ENCODE measurements at regions not wholly inside any gene's neighbourhood (a gene's known extent, or its start where the extent isn't known, plus 50 kb on each side); places are given as distances from the start of the nearest gene placed in this dataset.
"Not testable (repeated sequence)": the region's sequence is repeated elsewhere in the genome, so short reads cannot be mapped to it uniquely, and the experiment has no call there.

DNA sequence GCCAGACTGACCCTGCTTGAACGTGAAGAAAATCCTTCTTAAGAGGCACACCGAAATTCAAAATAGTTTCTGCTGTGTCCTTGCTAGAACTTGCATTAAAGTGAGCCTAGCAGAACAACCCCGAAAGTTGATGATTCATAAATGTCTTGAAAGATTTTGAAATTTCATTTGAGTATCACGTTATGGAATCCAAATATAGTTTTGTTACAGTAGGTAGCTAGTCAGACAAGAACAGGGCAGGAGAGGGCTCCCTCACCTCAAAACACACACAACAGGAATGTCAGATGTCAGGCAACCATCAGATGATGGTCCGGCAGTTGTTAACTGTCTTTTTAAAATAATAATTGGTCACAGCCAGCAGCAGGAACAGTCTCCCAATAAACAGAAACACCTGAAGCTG, 259.6 kb upstream of the GNPDA2 start (continued):
- TF ChIP-seq, protein P1, sequence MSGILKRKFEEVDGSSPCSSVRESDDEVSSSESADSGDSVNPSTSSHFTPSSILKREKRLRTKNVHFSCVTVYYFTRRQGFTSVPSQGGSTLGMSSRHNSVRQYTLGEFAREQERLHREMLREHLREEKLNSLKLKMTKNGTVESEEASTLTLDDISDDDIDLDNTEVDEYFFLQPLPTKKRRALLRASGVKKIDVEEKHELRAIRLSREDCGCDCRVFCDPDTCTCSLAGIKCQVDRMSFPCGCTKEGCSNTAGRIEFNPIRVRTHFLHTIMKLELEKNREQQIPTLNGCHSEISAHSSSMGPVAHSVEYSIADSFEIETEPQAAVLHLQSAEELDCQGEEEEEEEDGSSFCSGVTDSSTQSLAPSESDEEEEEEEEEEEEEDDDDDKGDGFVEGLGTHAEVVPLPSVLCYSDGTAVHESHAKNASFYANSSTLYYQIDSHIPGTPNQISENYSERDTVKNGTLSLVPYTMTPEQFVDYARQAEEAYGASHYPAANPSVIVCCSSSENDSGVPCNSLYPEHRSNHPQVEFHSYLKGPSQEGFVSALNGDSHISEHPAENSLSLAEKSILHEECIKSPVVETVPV (CRISPR knock-in tag; IDR thresholded peaks at IDR 0.05) = no peak
- TF ChIP-seq BACH2 (CRISPR knock-in tag; IDR thresholded peaks at IDR 0.05; ENCODE audit: borderline replicate concordance) = no peak
- no peak for TF ChIP-seq ISL1 (CRISPR knock-in tag; IDR thresholded peaks at IDR 0.05)
- TF ChIP-seq, protein P2, sequence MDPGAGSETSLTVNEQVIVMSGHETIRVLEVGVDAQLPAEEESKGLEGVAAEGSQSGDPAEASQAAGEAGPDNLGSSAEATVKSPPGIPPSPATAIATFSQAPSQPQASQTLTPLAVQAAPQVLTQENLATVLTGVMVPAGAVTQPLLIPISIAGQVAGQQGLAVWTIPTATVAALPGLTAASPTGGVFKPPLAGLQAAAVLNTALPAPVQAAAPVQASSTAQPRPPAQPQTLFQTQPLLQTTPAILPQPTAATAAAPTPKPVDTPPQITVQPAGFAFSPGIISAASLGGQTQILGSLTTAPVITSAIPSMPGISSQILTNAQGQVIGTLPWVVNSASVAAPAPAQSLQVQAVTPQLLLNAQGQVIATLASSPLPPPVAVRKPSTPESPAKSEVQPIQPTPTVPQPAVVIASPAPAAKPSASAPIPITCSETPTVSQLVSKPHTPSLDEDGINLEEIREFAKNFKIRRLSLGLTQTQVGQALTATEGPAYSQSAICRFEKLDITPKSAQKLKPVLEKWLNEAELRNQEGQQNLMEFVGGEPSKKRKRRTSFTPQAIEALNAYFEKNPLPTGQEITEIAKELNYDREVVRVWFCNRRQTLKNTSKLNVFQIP (CRISPR knock-in tag; IDR thresholded peaks at IDR 0.05; ENCODE audit: borderline replicate concordance, low read depth) = no peak

DNA sequence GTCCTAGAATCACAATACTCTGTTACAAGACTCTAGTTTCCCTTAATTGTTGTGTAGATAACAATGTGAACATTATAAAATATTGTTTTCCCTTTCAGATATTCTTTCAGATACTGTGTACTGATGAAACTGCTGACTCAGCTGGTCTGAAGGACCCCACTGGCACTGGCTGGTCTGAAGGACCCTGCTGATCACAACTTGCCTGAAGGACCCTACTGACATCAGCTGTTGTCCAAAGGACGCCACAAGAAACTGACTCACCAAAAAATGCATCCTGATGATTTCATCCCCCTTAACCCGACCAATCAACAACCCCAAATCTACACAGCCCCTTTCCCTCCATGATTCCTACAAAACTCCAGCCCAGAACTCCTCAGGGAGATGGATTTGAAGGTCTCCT, 258.8 kb upstream of the GNPDA2 start:
- TF ChIP-seq, protein P1 (CRISPR knock-in tag; IDR thresholded peaks at IDR 0.05) = no peak
- no peak for ATAC-seq

DNA sequence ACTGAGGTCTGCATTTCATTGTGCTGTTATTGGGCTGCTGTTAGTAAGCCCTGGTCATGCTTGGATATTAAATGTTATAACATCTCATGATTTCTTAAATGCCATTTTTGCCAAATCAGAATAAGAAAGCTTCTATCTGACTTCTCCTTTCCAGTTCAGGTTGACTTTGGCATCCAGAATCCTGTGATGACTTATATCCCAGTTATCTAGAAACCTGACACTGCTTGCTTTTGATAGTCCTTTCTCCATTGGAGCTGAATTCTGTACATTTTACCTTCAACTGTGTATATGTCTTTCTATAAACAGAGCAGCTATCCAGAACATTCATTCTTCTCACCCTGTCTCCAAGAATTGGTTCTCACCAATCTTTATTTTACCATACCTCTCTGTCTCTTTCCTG, 257.7 kb upstream of the GNPDA2 start:
- TF ChIP-seq RARB (CRISPR knock-in tag; IDR thresholded peaks at IDR 0.05) = no peak
- TF ChIP-seq, protein P3, sequence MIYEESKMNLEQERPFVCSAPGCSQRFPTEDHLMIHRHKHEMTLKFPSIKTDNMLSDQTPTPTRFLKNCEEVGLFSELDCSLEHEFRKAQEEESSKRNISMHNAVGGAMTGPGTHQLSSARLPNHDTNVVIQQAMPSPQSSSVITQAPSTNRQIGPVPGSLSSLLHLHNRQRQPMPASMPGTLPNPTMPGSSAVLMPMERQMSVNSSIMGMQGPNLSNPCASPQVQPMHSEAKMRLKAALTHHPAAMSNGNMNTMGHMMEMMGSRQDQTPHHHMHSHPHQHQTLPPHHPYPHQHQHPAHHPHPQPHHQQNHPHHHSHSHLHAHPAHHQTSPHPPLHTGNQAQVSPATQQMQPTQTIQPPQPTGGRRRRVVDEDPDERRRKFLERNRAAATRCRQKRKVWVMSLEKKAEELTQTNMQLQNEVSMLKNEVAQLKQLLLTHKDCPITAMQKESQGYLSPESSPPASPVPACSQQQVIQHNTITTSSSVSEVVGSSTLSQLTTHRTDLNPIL (CRISPR knock-in tag; IDR thresholded peaks at IDR 0.05; ENCODE audit: low read depth) = no peak
- TF ChIP-seq TOX (CRISPR knock-in tag; IDR thresholded peaks at IDR 0.05; ENCODE audit: borderline replicate concordance) = no peak
- TF ChIP-seq, protein P4, sequence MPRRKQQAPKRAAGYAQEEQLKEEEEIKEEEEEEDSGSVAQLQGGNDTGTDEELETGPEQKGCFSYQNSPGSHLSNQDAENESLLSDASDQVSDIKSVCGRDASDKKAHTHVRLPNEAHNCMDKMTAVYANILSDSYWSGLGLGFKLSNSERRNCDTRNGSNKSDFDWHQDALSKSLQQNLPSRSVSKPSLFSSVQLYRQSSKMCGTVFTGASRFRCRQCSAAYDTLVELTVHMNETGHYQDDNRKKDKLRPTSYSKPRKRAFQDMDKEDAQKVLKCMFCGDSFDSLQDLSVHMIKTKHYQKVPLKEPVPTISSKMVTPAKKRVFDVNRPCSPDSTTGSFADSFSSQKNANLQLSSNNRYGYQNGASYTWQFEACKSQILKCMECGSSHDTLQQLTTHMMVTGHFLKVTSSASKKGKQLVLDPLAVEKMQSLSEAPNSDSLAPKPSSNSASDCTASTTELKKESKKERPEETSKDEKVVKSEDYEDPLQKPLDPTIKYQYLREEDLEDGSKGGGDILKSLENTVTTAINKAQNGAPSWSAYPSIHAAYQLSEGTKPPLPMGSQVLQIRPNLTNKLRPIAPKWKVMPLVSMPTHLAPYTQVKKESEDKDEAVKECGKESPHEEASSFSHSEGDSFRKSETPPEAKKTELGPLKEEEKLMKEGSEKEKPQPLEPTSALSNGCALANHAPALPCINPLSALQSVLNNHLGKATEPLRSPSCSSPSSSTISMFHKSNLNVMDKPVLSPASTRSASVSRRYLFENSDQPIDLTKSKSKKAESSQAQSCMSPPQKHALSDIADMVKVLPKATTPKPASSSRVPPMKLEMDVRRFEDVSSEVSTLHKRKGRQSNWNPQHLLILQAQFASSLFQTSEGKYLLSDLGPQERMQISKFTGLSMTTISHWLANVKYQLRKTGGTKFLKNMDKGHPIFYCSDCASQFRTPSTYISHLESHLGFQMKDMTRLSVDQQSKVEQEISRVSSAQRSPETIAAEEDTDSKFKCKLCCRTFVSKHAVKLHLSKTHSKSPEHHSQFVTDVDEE (CRISPR knock-in tag; IDR thresholded peaks at IDR 0.05) = no peak
- TF ChIP-seq ZC3H10 (CRISPR knock-in tag; IDR thresholded peaks at IDR 0.05) = no peak
- TF ChIP-seq ARNTL (CRISPR knock-in tag; IDR thresholded peaks at IDR 0.05; ENCODE audit: borderline replicate concordance, low read depth) = no peak
- no peak for ATAC-seq

DNA sequence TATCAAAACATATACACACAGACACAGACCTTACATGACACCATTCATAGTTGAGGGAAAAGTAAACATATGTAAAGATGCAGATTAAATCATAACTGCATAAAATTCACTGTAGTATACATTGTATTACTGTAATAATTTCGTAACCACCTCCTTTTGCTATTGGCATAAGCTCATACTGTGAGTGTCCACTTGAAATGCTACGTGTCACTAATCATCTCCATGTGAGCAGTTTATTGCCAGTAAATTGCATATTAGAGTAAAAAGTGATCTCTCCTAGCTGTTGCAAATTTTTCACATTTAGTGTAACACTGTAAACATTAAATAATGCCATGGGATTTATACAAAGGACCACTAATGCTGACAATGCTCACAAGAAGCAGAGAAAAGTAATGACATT, 256.7 kb upstream of the GNPDA2 start:
- TF ChIP-seq TOX (CRISPR knock-in tag; IDR thresholded peaks at IDR 0.05; ENCODE audit: borderline replicate concordance) (no peak), ZNF565 (CRISPR knock-in tag; conservative IDR thresholded peaks at IDR 0.05; ENCODE audit: low read depth) (no peak), ZNF70 (CRISPR knock-in tag; IDR thresholded peaks at IDR 0.05) (no peak), ESRRG (CRISPR knock-in tag; IDR thresholded peaks at IDR 0.05) (no peak)

DNA sequence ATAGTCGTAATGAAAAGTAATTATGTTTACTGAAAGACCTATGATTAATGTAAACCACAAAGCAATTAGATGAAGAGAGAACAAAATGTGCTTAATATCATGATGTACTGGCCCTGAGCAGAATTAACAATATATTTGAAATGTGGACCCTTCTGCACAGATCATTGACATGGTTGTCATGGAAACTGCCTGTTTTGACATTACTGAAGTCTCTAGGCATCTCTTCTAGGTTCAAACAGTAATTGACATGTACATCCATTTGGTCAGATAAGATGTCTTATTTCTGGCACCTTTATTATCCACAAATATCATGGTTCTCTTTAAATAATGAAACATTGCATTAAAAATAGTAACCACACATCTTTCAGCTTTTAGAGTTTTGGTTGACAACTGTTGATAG, 251.7 kb upstream of the GNPDA2 start:
- ATAC-seq = no peak
- TF ChIP-seq ISL1 (CRISPR knock-in tag; IDR thresholded peaks at IDR 0.05) = no peak
- TF ChIP-seq GLIS3 (CRISPR knock-in tag; IDR thresholded peaks at IDR 0.05) = no peak
- no peak for TF ChIP-seq SNAI2 (CRISPR knock-in tag; IDR thresholded peaks at IDR 0.05)

More for the DNA sequence above, 256.7 kb upstream of the GNPDA2 start:
- no peak for ATAC-seq

DNA sequence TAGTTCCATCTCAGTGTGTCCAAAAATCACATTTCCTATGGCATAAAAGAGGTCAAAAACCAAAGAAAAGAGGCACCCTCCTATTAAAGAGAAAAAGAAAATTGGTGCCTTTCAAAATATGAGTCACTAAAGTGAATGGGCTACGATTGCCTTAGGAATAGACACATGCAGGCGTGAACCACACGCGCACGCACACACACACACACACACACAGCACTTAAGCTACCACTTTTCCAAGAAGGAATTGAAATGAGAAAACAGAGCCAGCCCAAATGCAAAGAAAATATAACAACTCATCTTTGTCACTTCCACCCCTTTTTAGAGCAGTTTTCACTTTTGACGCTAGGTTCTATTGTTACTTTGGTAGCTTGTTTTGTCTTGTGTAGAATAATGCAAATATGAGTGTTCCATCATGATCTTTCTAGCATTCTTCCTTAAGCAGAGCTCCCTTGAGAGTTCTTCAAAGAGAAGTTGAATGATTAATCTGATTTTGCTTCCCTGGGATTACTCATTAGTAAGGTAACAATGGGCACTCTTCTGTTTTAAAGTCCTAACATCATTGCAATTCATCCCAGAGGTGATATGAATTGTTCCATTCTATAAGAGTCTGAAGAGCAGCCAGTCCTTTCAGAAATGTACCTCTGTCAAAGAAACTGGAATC, 239.2 kb upstream of the GNPDA2 start:
- ATAC-seq = no peak
- TF ChIP-seq SNAI2 (CRISPR knock-in tag; IDR thresholded peaks at IDR 0.05) = no peak
- TF ChIP-seq ZFP3 (CRISPR knock-in tag; IDR thresholded peaks at IDR 0.05) = no peak
- TF ChIP-seq, protein P2 (CRISPR knock-in tag; IDR thresholded peaks at IDR 0.05; ENCODE audit: borderline replicate concordance, low read depth) = no peak
- TF ChIP-seq ESRRG (CRISPR knock-in tag; IDR thresholded peaks at IDR 0.05) = no peak
- no peak for TF ChIP-seq ZNF70 (CRISPR knock-in tag; IDR thresholded peaks at IDR 0.05)
- TF ChIP-seq, protein P3 (CRISPR knock-in tag; IDR thresholded peaks at IDR 0.05; ENCODE audit: low read depth) = no peak

DNA sequence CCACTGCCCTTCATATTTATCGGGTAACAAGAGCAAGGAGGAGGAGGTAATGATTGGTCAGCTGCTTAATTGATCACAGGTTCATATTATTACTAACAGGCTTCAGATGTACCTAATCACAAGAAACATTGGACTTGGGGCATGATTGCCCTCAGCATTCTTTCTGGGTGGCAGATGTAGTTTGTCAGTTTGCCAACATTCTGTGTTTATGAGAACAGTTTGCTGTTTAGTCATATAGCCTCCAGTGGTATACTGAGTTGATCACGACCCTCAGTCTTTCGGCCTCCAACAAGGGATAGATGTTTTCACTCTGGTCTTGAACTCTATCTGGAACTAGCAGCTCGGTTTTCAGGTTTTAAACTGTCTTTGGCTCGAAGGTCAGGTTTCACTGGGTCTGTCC, 237.7 kb upstream of the GNPDA2 start:
- ATAC-seq = not testable (repeated sequence)

Measured in SK-N-SH treated with all-trans-retinoic acid at 6 μM for 48 hours (cell line).